ENCODE measurements at regions not wholly inside any gene's neighbourhood (a gene's known extent, or its start where the extent isn't known, plus 50 kb on each side); places are given as distances from the start of the nearest gene placed in this dataset.

DNA sequence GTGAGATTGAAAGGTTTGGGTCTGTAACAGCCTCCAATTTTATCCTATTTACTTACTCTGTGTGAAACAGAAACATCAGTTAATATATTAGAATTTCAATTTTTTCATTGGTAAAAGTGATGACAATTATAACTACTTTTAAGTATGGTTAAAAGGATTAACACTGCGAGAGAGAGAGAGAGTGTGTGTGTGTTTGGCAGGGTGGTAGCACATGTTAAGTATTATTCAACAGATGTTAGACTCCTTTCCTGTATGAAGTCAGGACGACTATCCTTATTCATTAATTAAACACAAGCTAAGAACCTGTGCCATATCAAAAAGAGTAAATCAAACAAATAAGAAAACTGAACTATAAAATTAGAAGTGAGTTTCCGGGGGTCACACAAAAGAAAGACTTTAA is 662.5 kb downstream of the PLPP3 start:
- TF ChIP-seq POLR2AphosphoS5 (IDR thresholded peaks at IDR 0.05; ENCODE audit: low read depth, low read length) = no peak
- no peak for TF ChIP-seq POLR2A (IDR thresholded peaks at IDR 0.05; ENCODE audit: low read depth, low read length)
